Forelimb muscle (tissue), 1 donor: ENCODE measurements at regions not wholly inside any gene's neighbourhood (a gene's known extent, or its start where the extent isn't known, plus 50 kb on each side); places are given as distances from the start of the nearest gene placed in this dataset.
"Not testable (repeated sequence)": the region's sequence is repeated elsewhere in the genome, so short reads cannot be mapped to it uniquely, and the experiment has no call there.

Experiments
- DNase-seq: peaks from one replicate; pipeline ENCODE4 v3.0.0-alpha.2; 2013; ENCODE audit warnings: low read depth

- no peak for DNase-seq
Observed at GRCh38 chr15:69914040-69914439, 183.7 kb downstream of the TLE3 start.

- DNase-seq: no peak
Observed at GRCh38 chr15:69914960-69915359, 182.8 kb downstream of the TLE3 start.

DNA sequence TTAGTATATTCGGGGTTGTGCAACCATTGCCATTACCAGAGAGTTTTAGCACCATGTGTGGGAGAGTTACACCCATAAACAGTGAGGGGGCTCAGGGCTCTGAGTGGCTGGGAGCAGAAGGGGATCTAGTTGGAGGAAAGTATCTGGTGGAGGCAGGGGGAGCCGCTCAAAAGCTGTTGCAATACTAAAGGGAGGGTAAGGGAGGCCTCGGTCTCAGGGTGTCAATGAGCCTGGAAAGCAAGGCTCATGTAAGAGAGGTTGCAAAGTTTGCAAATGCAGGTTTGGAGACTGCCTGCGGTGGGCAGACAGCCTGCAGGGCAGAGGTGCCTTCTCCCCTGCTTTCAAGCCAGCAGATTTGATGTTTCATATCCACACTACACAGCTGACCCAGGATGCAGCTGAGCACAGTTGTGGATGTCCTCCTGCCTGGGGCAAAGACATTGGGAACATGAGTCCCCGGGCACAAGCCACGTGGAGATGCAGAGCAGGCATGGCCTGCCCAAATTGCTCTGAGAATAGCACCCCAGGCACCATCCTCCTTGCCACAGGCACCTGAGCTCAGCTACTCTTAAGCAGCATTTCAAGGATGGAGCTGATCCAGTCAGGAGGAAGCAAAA, 181.4 kb downstream of the TLE3 start:
- DNase-seq: no peak

DNA sequence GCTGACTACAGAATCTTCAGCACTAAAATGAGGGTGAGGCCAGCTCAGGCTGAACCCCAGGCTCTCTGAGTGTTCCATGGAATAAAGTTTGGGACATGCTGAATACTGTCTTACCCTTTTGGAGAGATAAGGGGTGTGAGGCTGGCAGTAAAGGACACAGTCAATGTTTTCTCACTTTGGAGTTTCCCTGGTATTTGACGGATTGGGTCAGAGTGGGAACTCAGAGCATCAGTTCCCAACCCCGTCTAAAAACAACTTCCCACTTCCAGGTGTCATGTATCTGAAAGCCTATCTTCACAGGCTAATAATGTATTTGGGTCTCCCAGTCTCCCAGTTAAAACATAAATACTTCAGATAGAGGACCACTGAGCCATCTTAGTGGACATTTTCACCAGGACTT, 180.7 kb downstream of the TLE3 start:
- DNase-seq: no peak

GRCh38 chr15:69919816-69920215, 177.9 kb downstream of the TLE3 start:
- DNase-seq: no peak

DNA sequence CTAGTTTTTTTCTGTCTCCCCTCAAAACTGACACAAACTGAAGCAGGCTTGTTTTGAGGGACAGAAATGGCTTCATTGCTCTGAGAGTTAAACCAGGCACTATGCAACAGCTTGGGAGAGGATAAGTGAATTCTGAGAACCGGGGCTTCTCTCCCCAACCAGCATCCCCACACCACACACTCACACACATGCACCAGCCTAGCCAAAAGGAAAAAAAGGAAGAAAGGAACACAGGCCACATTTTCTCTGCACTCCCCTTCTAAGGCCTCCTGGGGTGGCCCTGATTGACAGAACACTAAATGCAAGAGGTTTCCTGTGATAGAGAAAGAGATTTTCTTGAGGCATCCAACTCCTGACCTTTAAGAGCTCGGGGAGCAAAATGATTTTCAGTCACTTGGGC, 177.5 kb downstream of the TLE3 start:
- no peak for DNase-seq

DNA sequence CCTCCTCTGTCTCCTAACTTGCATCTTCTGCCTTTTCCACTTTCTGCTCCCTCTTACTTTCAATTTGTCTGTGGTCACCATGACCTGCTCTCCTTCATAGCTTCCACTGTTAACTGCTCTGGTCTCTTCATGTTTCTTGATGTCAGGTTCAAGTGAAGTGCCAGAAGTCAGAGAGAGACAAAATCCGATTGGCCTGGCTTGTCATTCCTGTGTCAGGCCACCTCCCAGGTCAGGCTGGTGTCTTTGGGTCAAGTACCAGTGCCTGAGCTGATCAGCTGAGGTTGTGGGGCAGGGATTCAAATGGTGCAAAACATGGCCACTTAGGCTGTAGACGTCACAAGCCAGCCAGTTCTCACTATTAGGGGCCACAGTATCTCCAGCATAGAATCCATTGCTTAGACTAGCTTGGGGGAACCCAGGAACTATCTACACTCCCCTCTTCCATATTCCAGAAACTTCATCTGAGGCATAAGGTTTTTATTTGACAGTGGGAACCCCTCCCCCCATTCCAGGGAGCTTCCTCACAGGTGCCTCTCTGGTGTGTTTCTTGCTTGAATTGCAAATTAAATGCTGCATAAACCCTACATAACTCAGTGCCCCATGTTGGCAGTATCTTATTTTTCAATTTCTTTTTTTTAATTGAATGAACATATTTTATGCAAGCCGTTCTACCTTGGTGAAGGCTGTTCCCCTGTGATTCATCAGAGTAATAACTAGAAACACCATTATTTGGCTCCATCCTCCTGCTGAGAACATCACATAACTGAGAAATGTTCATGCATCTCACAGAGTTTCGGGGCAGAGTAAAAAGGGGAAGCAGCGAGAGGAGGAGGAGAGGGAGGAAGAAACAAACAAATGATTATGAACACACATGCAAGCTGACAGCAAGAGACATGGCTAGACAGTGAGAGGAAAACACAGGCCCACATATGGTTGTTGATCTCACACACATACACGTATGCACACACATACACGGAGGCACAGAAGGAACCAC, 175.8 kb downstream of the TLE3 start:
- DNase-seq: no peak

DNA sequence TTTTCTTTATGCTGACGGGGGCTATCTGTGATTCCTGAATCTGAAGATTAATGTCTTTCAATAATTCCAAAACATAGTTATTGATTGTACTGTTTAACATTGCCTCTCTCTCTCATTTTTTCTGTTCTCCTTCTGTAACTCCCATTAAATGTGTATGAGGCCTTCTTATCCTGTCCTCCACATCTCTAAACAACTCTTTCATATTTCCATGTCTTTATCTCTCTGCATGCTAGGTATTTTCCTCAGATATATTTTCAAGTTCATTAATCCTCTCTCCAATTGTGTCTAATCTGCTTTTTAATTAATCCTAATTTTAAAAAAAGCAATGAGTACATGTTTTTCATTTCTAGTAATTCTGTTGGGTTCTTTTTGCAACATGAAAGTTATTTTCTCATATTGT, 173.2 kb downstream of the TLE3 start:
- no peak for DNase-seq

DNA sequence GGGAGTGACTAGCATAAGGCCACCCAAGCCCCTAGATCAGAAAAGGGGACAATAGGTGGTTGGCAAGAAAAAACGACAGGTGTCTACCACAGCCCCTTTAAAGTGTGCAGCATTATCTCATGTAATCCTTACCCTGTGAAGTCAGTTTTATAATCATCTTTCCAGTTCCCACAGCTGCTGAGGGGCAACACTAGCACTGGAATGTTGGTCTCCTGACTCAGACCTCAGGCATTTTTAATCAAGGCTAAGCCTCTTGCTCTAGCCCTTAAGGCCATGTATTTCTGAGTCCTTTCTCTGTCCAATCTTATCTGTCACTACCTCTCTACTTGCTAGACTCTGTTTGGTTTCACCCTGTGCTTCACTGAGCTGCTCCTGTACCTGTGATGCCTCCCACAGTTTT, 171.7 kb downstream of the TLE3 start:
- no peak for DNase-seq

DNA sequence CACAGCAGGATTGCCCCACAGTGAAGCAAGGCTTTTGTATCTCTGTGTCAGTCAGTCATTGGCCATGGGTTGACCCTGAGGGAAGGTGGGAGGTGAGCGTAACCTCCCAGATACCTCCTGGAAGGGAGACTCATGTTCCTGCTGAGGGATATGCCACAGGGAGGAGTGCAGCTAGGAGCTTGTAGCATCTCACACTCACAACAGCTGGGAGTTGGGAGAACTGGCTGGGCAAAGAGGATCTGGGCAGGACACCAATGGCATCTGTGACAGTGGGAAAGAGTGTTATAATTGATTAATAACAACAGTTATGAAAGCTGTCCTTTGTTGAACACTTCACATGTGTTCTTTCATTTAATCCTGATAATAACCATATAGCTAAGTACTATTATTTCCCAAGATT, 171.0 kb downstream of the TLE3 start:
- no peak for DNase-seq

DNA sequence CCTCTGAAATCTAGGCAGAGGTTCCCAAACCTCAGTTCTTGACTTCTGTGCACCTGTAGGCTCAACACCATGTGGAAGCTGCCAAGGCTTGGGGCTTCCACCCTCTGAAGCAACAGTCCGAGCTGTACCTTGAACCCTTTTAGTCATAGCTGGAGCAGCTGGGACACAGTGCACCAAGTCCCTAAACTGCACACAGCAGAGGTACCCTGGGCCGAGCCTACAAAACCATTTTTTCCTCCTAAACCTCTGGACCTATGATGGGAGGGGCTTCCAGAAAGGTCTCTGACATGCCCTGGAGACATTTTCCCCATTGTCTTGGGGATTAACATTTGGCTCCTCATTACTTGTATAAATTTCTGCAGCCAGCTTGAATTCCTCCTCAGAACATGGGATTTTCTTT, 168.8 kb downstream of the TLE3 start:
- DNase-seq: not testable (repeated sequence)

DNA sequence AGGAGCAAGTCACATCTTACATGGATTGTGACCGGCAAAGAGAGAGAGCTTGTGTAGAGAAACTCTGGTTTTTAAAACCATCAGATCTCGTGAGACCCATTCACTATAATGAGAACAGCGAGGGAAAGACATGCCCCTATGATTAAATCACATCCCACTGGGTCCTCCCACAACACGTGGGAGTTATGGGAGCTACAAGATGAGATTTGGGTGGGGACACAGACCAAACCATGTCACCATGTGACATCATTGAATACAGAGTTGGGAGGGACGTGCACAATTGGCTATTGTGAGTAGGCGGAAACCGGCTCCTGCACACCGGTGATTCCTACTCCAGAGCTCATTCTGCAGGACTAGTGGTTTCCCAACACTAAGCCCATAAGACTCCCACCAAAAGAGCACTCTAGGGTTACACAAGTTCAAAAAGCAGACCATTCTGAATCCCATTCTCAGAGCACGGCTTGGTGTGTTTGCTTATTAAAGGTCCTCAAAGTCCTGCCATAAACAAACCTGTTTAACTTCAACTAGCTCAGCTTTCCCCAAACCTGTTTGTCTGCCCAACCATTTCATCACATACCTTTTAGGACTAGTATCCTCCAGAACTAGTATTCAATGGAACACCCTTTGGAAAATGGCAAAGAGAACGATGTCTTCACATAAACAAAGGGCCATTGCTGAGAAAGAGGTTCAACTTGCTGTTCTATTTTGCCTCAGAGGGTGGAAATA, 167.6 kb downstream of the TLE3 start:
- no peak for DNase-seq

GRCh38 chr15:69930754-69931153, 167.0 kb downstream of the TLE3 start:
- DNase-seq: no peak

- DNase-seq: no peak
Observed at GRCh38 chr15:69931156-69931555, 166.6 kb downstream of the TLE3 start.

- DNase-seq: no peak
Observed at GRCh38 chr15:69934607-69935006, 163.1 kb downstream of the TLE3 start.

GRCh38 chr15:69939513-69940440, 157.9 kb downstream of the TLE3 start:
- DNase-seq: no peak

GRCh38 chr15:69940441-69941300, 157.0 kb downstream of the TLE3 start:
- DNase-seq: no peak

DNA sequence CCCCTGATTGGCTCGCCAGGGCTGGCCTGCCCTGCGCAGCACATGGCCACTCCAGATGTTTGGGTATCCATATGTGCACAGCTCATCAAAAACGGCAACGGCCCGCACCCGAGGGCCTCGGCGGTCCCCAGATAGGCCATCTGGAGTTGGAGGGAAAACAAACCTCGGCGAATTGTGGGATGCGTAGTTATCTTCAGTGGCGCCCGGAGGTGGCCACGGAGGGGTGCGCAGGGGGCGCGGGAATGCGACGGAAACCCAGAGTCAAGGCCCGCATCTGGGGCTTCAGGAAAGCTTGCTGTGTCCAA, 156.5 kb downstream of the TLE3 start:
- DNase-seq: no peak

- DNase-seq: no peak
Observed at GRCh38 chr15:69941706-69942495, 155.8 kb downstream of the TLE3 start.

DNA sequence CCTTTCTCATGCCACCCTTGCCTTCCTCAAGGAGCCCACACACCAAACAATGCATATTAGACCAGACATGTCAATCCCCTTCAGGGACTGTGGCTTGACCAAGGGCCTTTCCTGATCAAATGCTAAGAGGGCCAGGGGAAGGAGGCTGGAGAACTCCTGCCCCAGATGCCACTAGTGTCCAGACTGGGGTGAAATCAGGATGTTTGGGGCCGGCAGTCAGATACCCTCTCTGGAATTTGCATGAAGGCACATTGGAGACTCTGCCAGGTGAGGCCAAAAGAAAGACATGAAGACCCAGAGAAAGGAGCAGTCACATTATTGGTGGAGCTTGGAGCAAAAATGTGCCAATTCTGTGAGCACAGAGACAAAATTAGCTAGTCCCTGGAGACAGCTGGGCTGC, 154.1 kb downstream of the TLE3 start:
- no peak for DNase-seq
